Upper lobe of left lung (tissue), 6 donors: ENCODE measurements at regions not wholly inside any gene's neighbourhood (a gene's known extent, or its start where the extent isn't known, plus 50 kb on each side); places are given as distances from the start of the nearest gene placed in this dataset.

Source experiments
- ATAC-seq, 2 donors: fragments of 200-7000 bp; cut with Tn5 transposase; one replicate each; pipeline ENCODE4 v1.9.1; 2022; ENCODE audit warnings: mild to moderate bottlenecking in 2 of 2, moderate library complexity in 2 of 2; ENCODE audit not compliant: low FRiP score in 2 of 2
- DNase-seq, 2 donors: peaks; one replicate each; pipeline ENCODE4 v3.0.0-alpha.2; 2019 to 2020
- H3K27ac ChIP-seq, 4 donors: fragments of 200-600 bp; sonication (generic); one replicate each; pipeline ENCODE4 v1.5.1; 2016 to 2019
- H3K27me3 ChIP-seq, 4 donors: fragments of 200-600 bp; sonication (generic); one replicate each; pipeline ENCODE4 v1.5.1; 2017 to 2019
- H3K36me3 ChIP-seq, 4 donors: fragments of 200-600 bp; sonication (generic); one replicate each; pipeline ENCODE4 v1.5.1; 2016 to 2019
- H3K4me1 ChIP-seq, 4 donors: fragments of 200-600 bp; sonication (generic); one replicate each; pipeline ENCODE4 v1.5.1; 2018 to 2019
- H3K4me3 ChIP-seq, 4 donors: fragments of 200-600 bp; sonication (generic); one replicate each; pipeline ENCODE4 v1.5.1; 2017 to 2019; ENCODE audit warnings: mild to moderate bottlenecking in 2 of 4, moderate library complexity in 1 of 4
- H3K9me3 ChIP-seq, 4 donors: fragments of 200-600 bp; sonication (generic); one replicate each; pipeline ENCODE4 v1.5.1; 2018 to 2019
- CTCF ChIP-seq, 6 experiments: fragments of 450-650 bp in 4 of 6; fragments of 200-600 bp in 2 of 6; sonication (generic) in 2 of 6; IDR thresholded peaks; one replicate each; pipeline ENCODE4 v1.5.1; 2016 to 2019; ENCODE audit warnings: antibody characterized with exemption in 6 of 6
- EP300 ChIP-seq, 4 donors: sonication (generic); formaldehyde crosslinking; IDR thresholded peaks; one replicate each; pipeline ENCODE4 v1.5.1; 2017; ENCODE audit warnings: antibody characterized with exemption in 4 of 4, control low read depth in 2 of 4
- POLR2A ChIP-seq, 4 donors: fragments of 450-650 bp; IDR thresholded peaks; one replicate each; pipeline ENCODE4 v1.5.1; 2016 to 2017; ENCODE audit warnings: antibody characterized with exemption in 4 of 4, mild to moderate bottlenecking in 2 of 4
- POLR2AphosphoS5 ChIP-seq, 2 donors: sonication (generic); formaldehyde crosslinking; IDR thresholded peaks; one replicate each; pipeline ENCODE4 v1.5.1; 2017; ENCODE audit warnings: antibody characterized with exemption in 2 of 2
- WGBS, 2 donors: methylation state at CpG; one replicate each; pipeline ENCODE4 v1.1.5; 2017 to 2018; 5-methylcytosine and 5-hydroxymethylcytosine counted together
- donor health status: DM: no; HTN: no; CAD: no; lungs with moderate emphysema.
- donor health status: DM: no; HTN: yes; CAD: no; lungs with severe emphysema.

- H3K27me3 ChIP-seq = no peaks in the 10 kb centered on the region
- H3K9me3 ChIP-seq = no peaks in the 10 kb centered on the region
- no peaks in the 10 kb centered on the region for H3K4me1 ChIP-seq
- TF ChIP-seq EP300 (IDR thresholded peaks at IDR 0.05) (no peak), POLR2AphosphoS5 (IDR thresholded peaks at IDR 0.05) (no peak), POLR2A (IDR thresholded peaks at IDR 0.05) (no peak), CTCF (IDR thresholded peaks at IDR 0.05) (no peak)
- H3K27ac ChIP-seq = no peak overlapping the region
- 98 to 99% methylated on average over 5 of the region's 5 CpGs for WGBS, 2 donors
- no peak overlapping the region for H3K4me3 ChIP-seq
- ATAC-seq = no peak
- no peak for DNase-seq
- no peaks in the 10 kb centered on the region for H3K36me3 ChIP-seq
Observed at GRCh38 chr15:69859866-69860265, 237.9 kb downstream of the TLE3 start.

GRCh38 chr15:69860321-69860720 is 237.4 kb downstream of the TLE3 start:
- no peaks in the 10 kb centered on the region for H3K36me3 ChIP-seq
- H3K4me3 ChIP-seq = no peak overlapping the region
- DNase-seq = no peak
- WGBS, 2 donors = 95 to 96% methylated on average over 7 of the region's 7 CpGs
- H3K4me1 ChIP-seq = no peaks in the 10 kb centered on the region
- no peak for ATAC-seq
- no peaks in the 10 kb centered on the region for H3K27me3 ChIP-seq
- H3K27ac ChIP-seq = no peak overlapping the region
- H3K9me3 ChIP-seq = no peaks in the 10 kb centered on the region
- TF ChIP-seq EP300 (IDR thresholded peaks at IDR 0.05) (no peak), CTCF (IDR thresholded peaks at IDR 0.05) (no peak), POLR2A (IDR thresholded peaks at IDR 0.05) (no peak), POLR2AphosphoS5 (IDR thresholded peaks at IDR 0.05) (no peak)

- no peak for ATAC-seq
- 75% methylated on average over 9 of the region's 9 CpGs for WGBS, 2 donors
- no peak overlapping the region for H3K27ac ChIP-seq
Observed at GRCh38 chr15:69860921-69861320, 236.8 kb downstream of the TLE3 start.

GRCh38 chr15:69861331-69862171 is 236.2 kb downstream of the TLE3 start:
- TF ChIP-seq POLR2A (IDR thresholded peaks at IDR 0.05) (no peak), CTCF (IDR thresholded peaks at IDR 0.05) (no peak), EP300 (IDR thresholded peaks at IDR 0.05) (no peak), POLR2AphosphoS5 (IDR thresholded peaks at IDR 0.05) (no peak)
- H3K4me1 ChIP-seq = no peaks in the 10 kb centered on the region
- no peak for DNase-seq
- H3K27ac ChIP-seq = no peak overlapping the region
- no peak overlapping the region for H3K4me3 ChIP-seq
- no peaks in the 10 kb centered on the region for H3K9me3 ChIP-seq
- ATAC-seq = no peak
- WGBS, 2 donors = 65 to 76% methylated on average over 8 of the region's 8 CpGs
- H3K36me3 ChIP-seq = no peaks in the 10 kb centered on the region
- no peaks in the 10 kb centered on the region for H3K27me3 ChIP-seq

More at GRCh38 chr15:69860921-69861320, 236.8 kb downstream of the TLE3 start:
- no peak for DNase-seq
- no peaks in the 10 kb centered on the region for H3K4me1 ChIP-seq
- no peak for TF ChIP-seq CTCF (IDR thresholded peaks at IDR 0.05)
- TF ChIP-seq POLR2AphosphoS5 (IDR thresholded peaks at IDR 0.05) = no peak
- TF ChIP-seq POLR2A (IDR thresholded peaks at IDR 0.05) = no peak
- no peak for TF ChIP-seq EP300 (IDR thresholded peaks at IDR 0.05)
- H3K36me3 ChIP-seq = no peaks in the 10 kb centered on the region
- H3K4me3 ChIP-seq = no peak overlapping the region
- no peaks in the 10 kb centered on the region for H3K27me3 ChIP-seq
- no peaks in the 10 kb centered on the region for H3K9me3 ChIP-seq

GRCh38 chr15:69862540-69862939 is 235.2 kb downstream of the TLE3 start:
- TF ChIP-seq EP300 (IDR thresholded peaks at IDR 0.05) = no peak
- TF ChIP-seq POLR2AphosphoS5 (IDR thresholded peaks at IDR 0.05) = no peak
- TF ChIP-seq POLR2A (IDR thresholded peaks at IDR 0.05) = no peak
- TF ChIP-seq CTCF (IDR thresholded peaks at IDR 0.05) = no peak
- 52 to 67% methylated on average over 4 of the region's 4 CpGs for WGBS, 2 donors
- no peak for ATAC-seq

More at GRCh38 chr15:69862540-69862939, 235.2 kb downstream of the TLE3 start:
- H3K27ac ChIP-seq = no peak overlapping the region
- H3K27me3 ChIP-seq = no peaks in the 10 kb centered on the region
- H3K36me3 ChIP-seq = no peaks in the 10 kb centered on the region
- H3K4me3 ChIP-seq = no peak overlapping the region
- H3K4me1 ChIP-seq = no peaks in the 10 kb centered on the region
- DNase-seq = no peak
- no peaks in the 10 kb centered on the region for H3K9me3 ChIP-seq
